ENCODE measurements at regions not wholly inside any gene's neighbourhood (a gene's known extent, or its start where the extent isn't known, plus 50 kb on each side); places are given as distances from the start of the nearest gene placed in this dataset.

- TF ChIP-seq CTCF (IDR thresholded peaks at IDR 0.05; ENCODE audit: low read depth, low read length, missing input control) (no peak), FOXA1 (IDR thresholded peaks at IDR 0.05) (no peak), REST (IDR thresholded peaks at IDR 0.05) (no peak), TAF1 (conservative IDR thresholded peaks at IDR 0.05) (no peak), SP1 (IDR thresholded peaks at IDR 0.05) (no peak), YY1 (IDR thresholded peaks at IDR 0.05) (no peak), RAD21 (IDR thresholded peaks at IDR 0.05) (no peak), GABPA (IDR thresholded peaks at IDR 0.05 in 1 of 2, conservative IDR thresholded peaks at IDR 0.05 in 1 of 2) (no peak), EGR1 (IDR thresholded peaks at IDR 0.05; ENCODE audit: low read depth in 2 of 2) (no peak), JUND (IDR thresholded peaks at IDR 0.05) (no peak), ATF3 (IDR thresholded peaks at IDR 0.05) (no peak), NR2F2 (IDR thresholded peaks at IDR 0.05) (no peak)
Measured at GRCh38 chr3:135637013-135637412, 328.5 kb upstream of the PPP2R3A start.

Measured in liver (tissue), 3 donors.